ENCODE measurements at regions not wholly inside any gene's neighbourhood (a gene's known extent, or its start where the extent isn't known, plus 50 kb on each side); places are given as distances from the start of the nearest gene placed in this dataset.

GRCh38 chr15:29433507-29434248 lies 164.1 kb upstream of the NSMCE3 start:
- no peaks in the 10 kb centered on the region for H4K20me1 ChIP-seq (ENCODE audit: control insufficient read depth, extremely low read depth, insufficient read depth, low read length)
- no peaks in the 10 kb centered on the region for H3K9me3 ChIP-seq (ENCODE audit: control insufficient read depth, insufficient read depth, low read depth, low read length)
- TF ChIP-seq CTCF (conservative IDR thresholded peaks at IDR 0.05 in 1 of 2, IDR thresholded peaks at IDR 0.05 in 1 of 2; ENCODE audit: low read depth in 1 of 2, low read length in 2 of 2) (no peak), EZH2 (IDR thresholded peaks at IDR 0.05; ENCODE audit: low read length, missing control alignments) (no peak)
- no peak overlapping the region for H3K4me3 ChIP-seq (replicated peaks in 1 of 4; ENCODE audit: control extremely low read depth in 1 of 4, insufficient read depth in 1 of 4, low read depth in 3 of 4, low read length in 4 of 4)
- no peaks in the 10 kb centered on the region for H3K27me3 ChIP-seq (ENCODE audit: control insufficient read depth, insufficient read depth, low read length)
- H3K79me2 ChIP-seq (ENCODE audit: control insufficient read depth, insufficient read depth, low read length): no peaks in the 10 kb centered on the region
- no peak overlapping the region for H3K27ac ChIP-seq (ENCODE audit: insufficient read depth, low read length)
- H3K9ac ChIP-seq (ENCODE audit: insufficient read depth, low read length): no peak overlapping the region
- no peak overlapping the region for H3K4me2 ChIP-seq (ENCODE audit: extremely low read depth, insufficient read depth, low read length)
- DNase-seq (ENCODE audit: low read depth in 2 of 2): no peak
- H3K4me1 ChIP-seq (ENCODE audit: control insufficient read depth, extremely low read depth, insufficient read depth, low read length): no peaks in the 10 kb centered on the region
- H2AFZ ChIP-seq (ENCODE audit: low read length): no peak overlapping the region
- H3K36me3 ChIP-seq (ENCODE audit: control insufficient read depth, insufficient read depth, low read length): no peaks in the 10 kb centered on the region

DNA sequence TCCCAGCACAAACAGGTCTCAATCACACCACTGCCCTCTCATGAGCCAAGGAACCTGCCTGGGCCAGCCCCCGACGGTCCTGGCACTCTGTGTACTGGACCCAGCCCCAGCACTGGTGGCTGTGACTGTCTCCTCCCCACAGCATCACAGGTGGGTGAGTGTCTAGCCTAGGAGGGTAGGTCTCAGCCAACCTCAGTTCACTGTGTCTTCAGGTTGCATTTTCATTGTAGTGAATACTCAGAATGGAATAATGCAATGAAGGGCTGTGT lies 163.4 kb upstream of the NSMCE3 start:
- Histone ChIP-seq H3K9me3 (ENCODE audit: control insufficient read depth, insufficient read depth, low read depth, low read length) (no peaks in the 10 kb centered on the region), H3K4me2 (ENCODE audit: extremely low read depth, insufficient read depth, low read length) (no peak overlapping the region), H3K27me3 (ENCODE audit: control insufficient read depth, insufficient read depth, low read length) (no peaks in the 10 kb centered on the region), H3K27ac (ENCODE audit: insufficient read depth, low read length) (no peak overlapping the region), H3K9ac (ENCODE audit: insufficient read depth, low read length) (no peak overlapping the region), H3K36me3 (ENCODE audit: control insufficient read depth, insufficient read depth, low read length) (no peaks in the 10 kb centered on the region), H3K79me2 (ENCODE audit: control insufficient read depth, insufficient read depth, low read length) (no peaks in the 10 kb centered on the region), H3K4me3 (replicated peaks in 1 of 4; ENCODE audit: control extremely low read depth in 1 of 4, insufficient read depth in 1 of 4, low read depth in 3 of 4, low read length in 4 of 4) (no peak overlapping the region), H4K20me1 (ENCODE audit: control insufficient read depth, extremely low read depth, insufficient read depth, low read length) (no peaks in the 10 kb centered on the region), H2AFZ (ENCODE audit: low read length) (no peak overlapping the region), H3K4me1 (ENCODE audit: control insufficient read depth, extremely low read depth, insufficient read depth, low read length) (no peaks in the 10 kb centered on the region)
- DNase-seq (ENCODE audit: low read depth in 2 of 2): no peak
- no peak for TF ChIP-seq EZH2 (IDR thresholded peaks at IDR 0.05; ENCODE audit: low read length, missing control alignments)

GRCh38 chr15:29432191-29433049 lies 162.8 kb upstream of the NSMCE3 start:
- TF ChIP-seq CTCF (conservative IDR thresholded peaks at IDR 0.05 in 1 of 2, IDR thresholded peaks at IDR 0.05 in 1 of 2; ENCODE audit: low read depth in 1 of 2, low read length in 2 of 2) (no peak), EZH2 (IDR thresholded peaks at IDR 0.05; ENCODE audit: low read length, missing control alignments) (no peak)
- H3K27ac ChIP-seq (ENCODE audit: insufficient read depth, low read length): no peak overlapping the region
- no peak overlapping the region for H3K4me3 ChIP-seq (replicated peaks in 1 of 4; ENCODE audit: control extremely low read depth in 1 of 4, insufficient read depth in 1 of 4, low read depth in 3 of 4, low read length in 4 of 4)
- no peak for DNase-seq (ENCODE audit: low read depth in 2 of 2)
- no peaks in the 10 kb centered on the region for H3K27me3 ChIP-seq (ENCODE audit: control insufficient read depth, insufficient read depth, low read length)
- no peak overlapping the region for H2AFZ ChIP-seq (ENCODE audit: low read length)
- no peaks in the 10 kb centered on the region for H3K36me3 ChIP-seq (ENCODE audit: control insufficient read depth, insufficient read depth, low read length)
- H3K4me2 ChIP-seq (ENCODE audit: extremely low read depth, insufficient read depth, low read length): no peak overlapping the region
- no peak overlapping the region for H3K9ac ChIP-seq (ENCODE audit: insufficient read depth, low read length)
- H3K9me3 ChIP-seq (ENCODE audit: control insufficient read depth, insufficient read depth, low read depth, low read length): no peaks in the 10 kb centered on the region
- H4K20me1 ChIP-seq (ENCODE audit: control insufficient read depth, extremely low read depth, insufficient read depth, low read length): no peaks in the 10 kb centered on the region
- H3K79me2 ChIP-seq (ENCODE audit: control insufficient read depth, insufficient read depth, low read length): no peaks in the 10 kb centered on the region
- no peaks in the 10 kb centered on the region for H3K4me1 ChIP-seq (ENCODE audit: control insufficient read depth, extremely low read depth, insufficient read depth, low read length)

All from fibroblast of lung (primary cell).